ENCODE measurements at regions not wholly inside any gene's neighbourhood (a gene's known extent, or its start where the extent isn't known, plus 50 kb on each side); places are given as distances from the start of the nearest gene placed in this dataset.

DNA sequence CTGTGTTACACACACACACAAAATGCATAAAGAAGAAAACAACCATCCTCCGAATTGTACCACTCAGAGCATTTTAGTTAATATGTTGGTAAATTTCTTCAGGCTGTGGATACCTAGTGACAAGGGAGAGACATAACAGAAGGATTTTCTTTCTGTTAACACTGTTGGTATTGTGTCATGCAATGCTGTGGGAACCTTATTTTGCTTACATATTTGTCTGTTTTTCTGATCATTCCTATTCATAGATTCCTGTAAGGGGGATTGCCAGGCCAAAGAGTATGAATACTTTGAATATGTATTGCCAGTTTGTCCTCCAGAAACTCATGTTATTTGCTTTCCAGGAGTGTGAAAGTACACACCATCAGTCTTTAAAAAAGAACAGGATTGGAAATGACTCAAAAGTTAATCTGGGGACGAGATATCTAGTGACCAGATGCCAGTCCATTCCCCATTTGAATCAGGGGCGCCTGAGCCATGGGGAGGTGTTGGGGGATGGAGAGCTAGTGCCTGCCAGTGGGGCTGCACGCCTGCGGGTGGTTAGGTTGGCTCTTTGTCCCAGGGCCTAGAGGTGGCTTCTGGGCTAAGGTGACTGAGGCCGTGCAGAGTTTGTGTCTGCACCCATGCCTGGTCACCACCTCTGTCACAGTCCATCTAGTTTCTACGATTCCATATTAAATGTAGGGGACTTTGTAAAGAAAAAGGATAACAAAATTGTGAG is 142.0 kb downstream of the PTPN20 start:
- DNase-seq = no peak

DNA sequence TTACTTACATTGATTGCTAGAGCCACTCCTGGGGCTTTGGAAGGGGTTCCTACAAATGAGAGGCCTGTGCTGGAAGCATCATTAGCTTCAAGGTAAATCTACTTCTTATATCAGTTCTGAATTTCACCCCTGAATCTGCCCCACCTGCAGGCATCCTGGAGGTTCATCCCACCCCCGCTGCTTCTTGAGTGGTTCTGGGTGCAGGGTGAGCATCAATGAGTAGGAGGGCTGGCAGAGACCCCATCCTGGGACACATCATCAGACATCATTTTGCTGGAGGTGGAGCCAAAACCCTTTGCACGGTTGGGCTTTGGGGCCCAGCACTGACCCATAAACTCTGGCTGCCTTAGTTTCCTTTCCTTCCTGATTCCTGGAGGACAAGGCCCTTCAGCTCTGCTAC is 143.7 kb downstream of the PTPN20 start:
- DNase-seq = no peak

DNA sequence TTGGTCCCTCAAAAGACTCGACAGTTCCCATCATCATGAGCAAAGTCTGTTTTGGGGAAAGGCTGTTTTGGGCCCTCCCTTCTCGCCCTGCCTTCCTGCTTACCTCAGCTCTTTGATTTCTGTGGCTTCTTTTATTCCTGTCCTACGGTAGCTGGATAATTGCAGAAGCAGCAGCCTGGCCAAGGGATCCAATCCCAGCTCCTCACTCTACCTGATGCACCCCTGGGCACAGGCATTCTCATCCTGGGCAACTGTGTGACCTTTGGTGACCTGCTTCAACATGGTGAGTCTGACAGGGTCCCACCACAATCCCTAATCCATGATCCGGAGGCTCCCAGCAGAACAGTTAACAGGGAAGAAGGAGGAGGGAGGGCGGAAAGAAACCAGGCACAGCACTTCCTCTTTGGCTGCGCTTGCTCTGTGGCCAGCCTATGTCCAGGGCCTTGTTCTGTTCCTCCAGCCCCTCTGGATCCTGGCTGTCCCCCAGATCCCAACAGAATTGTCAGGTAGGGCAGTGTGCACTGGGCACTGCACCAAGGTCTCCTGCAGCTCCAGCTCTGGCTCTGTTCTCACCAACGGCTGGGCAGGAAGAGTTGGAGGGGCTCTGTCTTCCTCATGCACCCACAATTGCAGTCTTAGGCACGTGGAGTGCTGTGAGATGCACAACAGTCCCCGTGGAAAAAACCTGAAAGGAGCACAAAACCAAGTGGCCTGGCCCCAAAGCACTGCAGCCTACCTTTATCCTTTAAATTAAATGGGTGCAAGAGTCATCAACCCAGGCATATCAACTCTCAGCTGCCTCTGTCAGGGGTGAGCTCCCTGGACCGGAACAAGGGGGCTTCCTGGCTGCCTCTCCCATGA is 144.4 kb downstream of the PTPN20 start:
- no peak for DNase-seq

DNA sequence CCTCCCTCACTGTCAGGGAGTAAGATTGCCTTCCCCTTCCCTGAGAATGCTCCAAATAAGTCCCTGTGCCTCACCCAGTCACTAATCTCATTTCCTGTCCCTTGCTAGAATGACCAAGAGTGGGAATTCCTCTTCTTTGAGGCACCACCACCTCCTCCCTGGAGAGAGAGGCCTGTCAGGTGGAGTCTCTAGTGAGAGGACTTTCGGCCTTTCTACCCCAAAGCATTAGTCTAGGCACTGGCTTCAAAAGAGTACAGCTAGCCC is 145.0 kb downstream of the PTPN20 start:
- DNase-seq = no peak

DNA sequence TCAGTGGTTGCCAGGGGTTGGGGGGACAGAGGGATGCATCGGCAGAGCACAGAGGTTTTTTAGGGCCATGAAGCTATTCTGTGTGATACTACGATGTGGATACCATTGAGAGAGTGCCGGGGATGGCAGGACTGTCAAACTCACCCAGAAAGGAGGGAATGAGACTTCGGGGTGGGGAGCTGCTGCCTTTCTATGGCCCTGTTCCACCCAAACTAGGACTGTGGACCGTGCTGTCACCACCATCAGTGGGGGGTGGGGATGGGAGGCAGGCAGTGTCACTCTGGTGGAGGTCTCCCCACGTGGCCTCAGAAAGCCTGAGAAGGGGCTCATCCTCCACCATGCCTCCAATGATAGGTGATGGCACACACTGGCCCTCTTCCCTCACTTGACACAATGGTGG is 146.2 kb downstream of the PTPN20 start:
- DNase-seq = no peak

DNA sequence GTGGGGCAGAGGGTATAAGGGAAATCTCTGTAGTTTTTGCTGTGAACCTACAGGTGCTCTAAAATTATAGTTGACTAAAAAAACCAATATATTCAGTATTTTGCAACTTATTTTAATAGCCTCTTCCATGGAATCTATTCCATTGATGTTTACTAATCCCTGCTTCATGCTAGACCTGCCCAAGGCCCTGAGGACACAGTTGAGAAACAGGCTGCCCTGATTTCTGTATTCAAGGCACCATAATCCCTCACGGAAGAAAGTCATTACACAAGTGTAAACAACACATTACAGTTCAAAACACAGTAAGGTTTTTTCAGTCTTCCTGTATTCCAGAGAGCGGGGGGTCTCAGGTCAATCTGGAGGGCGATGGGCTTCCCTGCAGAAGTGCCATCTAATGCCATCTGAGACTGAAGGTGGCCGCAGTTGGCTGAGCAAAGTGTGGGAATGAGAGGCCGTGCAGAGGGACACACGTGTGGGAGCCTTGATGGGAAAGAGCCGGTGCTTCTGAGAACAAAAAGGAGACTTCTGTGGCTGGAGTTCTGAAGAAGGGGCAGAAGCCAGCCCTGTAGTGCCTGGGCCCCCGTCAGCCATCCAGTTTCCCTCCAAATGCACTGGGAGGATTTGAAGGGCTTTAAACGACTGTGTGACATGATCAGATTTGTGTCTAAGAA is 146.9 kb downstream of the PTPN20 start:
- DNase-seq = no peak

DNA sequence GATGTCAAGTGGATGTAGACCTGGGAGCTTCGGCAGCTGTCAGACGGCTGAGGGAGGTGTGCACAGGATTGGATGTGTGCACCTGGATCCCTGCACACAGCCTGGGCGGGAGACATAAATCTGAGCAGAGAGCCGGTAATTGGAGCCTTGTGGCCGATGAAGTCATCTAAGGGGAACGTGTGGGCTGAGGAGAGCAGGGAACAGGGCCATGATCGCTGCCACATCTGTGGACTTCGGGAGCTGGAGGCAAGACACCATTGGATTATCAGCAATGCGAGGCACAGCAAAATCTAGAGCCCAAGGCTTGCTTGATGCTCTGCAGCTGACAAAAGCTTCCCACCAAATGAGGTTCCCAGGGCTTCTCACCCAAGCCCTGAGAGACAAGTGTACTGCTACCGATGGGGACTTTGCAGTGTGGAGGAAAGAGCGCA is 147.7 kb downstream of the PTPN20 start:
- no peak for DNase-seq

DNA sequence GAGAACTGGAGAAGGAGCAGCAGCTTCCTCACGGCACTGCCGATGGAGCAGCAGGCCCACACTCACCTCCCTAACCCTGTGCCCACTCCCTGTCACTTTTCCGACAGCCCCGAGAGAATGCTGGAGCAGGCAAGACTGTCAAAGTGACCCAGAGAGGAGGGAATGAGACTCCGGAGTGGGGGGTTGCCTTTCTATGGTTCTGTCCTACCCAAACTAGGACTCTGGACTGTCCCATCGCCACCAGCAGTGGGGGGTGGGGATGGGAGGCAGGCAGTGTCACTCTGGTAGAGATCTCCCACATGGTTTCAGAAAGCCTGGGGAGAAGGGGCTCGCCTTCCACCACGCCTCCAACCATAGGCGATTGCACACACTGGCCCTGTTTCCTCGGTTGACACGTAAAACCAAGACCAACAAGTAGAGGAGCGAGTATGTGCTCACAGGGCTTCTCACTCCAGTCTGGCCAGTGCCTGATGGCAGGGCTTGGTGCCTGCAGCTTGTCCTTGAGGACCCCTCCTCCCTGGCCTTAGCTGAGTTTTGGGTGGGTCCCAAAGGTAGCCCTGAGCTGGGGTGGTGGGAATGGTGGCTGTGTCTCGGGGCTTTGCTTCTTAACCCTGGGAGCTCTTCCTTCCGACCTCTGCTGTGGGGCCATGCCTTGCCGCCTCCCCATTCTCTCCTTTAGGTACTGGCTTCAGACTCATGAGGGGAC is 148.5 kb downstream of the PTPN20 start:
- no peak for DNase-seq

DNA sequence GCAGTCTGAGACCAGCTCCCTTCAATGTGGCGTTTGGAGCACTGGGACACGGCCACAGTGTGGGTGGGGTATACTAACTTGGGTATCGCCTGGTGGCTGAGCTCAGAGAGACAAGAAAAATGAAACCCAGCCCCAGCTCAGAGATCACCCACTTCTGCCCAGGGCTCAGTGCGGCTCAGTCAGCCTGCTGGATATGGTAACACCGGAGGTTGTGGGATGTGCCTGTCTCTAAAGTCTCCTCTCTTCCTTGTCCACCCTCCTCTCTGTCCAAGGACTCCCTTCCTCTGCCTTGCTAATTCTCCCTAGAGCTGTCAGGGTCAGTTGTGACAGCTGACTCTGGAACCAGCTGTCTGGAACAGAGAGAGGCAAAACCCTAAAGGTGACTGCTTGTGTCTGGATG is 149.1 kb downstream of the PTPN20 start:
- no peak for DNase-seq

DNA sequence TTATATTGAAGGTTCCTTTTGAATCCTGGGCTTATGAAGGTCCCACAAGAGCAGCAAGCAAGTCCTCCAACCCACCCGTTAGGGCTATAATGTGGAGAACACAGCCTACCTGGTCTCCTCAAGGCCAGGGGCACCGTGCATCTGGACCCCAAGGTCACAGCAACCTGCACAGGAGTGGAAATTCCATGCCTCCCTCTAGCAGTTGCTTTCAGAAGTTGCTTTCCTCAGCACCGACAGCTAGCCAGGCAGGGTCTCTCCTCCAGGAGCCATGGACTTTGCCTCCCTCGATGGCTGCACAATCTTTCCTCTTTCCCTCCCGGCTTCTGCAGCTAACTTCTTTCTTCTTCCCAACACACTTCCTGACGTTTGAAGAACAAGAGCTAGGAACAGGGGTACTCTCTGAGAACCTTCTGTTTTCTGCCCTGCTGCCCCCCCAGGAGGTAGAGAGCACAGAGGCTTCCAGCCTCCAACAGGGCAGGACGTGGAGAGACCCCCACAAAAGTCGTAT is 149.8 kb downstream of the PTPN20 start:
- DNase-seq = no peak

DNA sequence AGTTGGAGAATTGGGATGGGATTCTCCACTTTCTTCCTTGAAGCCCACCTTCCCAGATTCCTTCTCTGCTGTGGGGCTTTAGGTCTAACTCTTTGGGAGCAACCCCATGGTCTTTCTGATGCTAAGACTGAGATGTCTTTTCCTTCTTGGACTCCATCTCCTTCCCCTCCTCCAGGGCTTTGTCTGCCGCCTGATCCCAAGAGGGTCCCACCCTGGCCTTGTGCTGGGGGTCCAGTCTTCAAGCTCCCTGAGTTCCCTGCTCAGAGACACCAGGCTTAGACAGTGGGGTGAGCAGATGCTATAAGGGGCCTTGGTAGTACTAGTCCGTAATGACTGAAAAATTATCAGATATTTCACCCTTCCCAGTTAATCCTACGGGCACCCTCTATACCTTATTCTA is 150.5 kb downstream of the PTPN20 start:
- no peak for DNase-seq

DNA sequence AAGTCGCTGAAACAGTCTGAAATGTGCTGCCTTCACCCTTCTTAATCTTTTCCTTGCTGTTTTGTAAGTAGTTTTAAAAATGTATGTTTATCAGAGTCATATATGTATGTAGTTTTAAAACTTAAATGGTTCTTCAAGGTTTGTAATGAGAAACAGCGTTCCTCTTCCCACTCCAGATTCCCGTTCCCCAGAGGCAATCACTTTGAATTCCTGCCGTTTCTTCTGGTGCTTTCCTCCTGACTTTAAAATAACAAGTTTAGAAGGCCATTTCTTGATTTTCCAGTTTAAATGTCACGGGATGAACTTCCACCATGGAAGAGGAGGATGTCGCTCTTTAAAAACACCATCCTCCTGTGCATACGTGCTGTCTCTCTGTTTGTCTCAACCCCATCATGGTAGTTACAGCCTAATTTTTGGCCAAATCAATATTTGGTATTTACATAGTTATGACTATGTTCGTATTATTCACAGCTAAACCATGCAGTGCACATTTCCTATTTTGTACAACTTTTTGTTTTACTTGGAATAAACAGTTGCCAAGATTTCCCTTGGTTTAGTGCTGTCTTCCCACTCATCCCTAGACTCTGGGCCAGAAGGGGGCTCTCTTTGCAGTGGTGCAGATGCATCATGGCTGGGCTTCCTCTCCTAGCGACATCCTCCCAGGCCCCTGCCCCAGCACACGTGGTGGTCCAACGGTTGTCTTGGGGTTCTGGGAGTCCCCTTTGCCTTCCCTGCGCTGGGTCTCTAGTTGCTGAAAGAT is 151.4 kb downstream of the PTPN20 start:
- DNase-seq = no peak

DNA sequence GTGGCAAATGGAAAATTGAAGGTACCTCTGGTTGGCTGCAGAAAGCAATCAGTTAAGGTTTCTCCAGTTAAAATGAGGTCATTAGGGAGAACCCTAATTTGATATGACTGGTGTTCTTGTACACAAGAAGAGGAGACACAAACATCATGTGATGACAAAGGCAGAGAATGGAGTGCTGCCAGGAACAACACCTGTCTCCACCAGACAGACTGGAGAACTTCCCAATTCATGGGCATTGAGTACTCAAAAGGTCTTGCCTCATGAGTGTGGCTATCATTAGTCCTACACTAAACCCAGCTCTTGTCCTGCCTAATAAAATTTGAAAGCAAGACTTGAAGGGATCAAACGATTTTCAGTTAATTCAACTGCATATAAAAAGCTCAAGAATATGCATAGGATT is 152.6 kb downstream of the PTPN20 start:
- peak; percentile 85 for DNase-seq

DNA sequence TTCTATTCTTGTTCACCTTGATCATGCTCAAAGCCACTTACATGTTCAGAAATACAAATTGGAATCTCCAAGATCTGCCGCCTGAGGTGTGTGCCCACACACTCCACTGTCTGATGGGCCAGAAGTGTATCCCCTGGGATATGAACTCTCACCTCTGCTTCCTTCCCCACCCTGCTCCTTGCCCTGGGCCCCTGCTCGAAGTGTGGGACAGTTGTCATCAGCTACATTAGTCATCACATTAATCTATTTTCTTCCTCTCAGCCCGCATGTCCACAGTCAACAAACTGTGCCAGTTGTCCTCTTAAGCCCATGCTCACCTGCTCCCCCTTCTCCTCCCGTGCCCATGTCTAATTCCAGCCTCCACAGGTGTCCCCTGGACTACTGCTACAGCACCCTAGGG is 154.7 kb downstream of the PTPN20 start:
- DNase-seq = no peak

DNA sequence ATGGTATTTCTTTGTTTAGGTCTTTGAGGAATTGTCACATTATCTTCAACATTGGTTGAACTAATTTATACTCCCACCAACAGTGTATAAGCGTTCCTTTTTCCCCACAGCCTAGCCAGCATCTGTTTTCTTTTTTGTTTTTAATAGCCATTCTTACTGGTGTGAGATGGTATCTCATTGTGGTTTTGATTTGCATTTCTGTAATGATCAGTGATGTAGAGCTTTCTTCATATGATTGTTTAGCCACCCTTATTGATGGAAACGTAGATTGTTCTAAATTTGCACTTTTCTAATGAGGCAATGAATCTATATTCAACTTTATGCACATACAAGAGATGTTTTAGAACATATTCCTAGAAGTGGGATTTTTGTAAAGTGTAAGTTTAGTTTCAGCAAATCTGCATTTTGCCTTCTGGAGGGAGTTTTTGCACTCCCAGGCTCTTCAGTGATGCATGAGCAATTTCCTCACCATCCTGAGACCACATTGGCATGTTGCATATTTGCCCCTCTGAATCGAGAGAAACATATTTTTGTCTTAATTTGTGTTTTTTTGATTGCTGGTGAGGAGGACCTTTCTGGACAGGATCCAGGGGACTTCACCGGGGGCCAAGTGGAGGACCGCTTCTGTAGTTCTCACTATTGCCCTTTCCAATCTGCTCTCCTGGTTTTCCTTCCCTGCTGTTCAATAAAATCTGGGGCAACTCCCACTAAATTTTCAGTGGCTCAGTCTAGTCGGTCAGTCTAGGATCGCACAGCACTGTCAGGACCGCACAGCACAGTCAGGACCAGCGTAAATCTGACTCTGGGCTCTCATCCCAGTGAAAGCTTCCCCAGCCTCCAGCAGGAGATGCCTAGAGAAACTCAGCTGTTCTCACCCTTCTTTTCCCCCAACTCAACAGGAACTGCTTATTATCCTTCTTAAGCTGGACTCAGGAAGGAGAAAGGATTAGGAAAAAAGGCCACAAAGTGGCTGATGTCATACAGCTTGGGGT is 157.0 kb downstream of the PTPN20 start:
- DNase-seq = no peak

DNA sequence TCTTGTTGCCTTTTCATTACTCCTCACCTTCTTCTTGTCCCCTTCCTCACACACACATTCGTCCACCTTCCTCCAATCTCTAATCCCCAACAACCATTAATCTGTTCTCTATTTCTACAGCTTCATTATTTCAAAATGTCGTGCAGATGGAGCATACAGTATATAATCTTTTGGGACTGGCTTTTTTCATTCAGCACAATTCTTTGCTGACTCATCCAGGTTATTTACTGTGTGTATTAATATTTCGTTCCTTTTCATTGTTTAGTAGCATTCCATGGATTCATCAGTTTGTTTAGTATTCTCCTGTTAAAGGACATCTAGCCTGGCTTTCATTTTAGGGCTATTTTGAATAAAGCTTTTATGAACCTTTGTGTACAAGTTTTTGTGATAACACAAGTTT is 159.3 kb downstream of the PTPN20 start:
- DNase-seq = no peak

DNA sequence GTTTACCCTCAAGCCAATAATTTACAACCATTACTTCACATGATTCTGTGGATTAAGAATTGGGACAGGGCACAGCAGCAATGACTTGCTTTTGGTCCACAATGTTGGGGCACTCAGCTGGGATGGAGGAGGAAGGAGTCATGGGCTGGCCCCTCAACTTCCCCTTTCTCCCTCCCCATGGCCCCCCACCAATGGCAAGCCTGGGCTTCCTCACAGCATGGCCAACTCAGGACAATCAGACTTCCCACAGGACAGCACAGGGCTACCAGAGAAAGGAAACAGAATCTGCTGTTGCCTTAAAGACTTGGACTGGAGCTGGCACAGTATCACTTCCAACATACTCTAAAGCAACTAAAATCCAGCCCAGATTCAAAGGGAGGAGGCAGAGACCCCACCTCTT is 160.7 kb downstream of the PTPN20 start:
- DNase-seq = no peak

DNA sequence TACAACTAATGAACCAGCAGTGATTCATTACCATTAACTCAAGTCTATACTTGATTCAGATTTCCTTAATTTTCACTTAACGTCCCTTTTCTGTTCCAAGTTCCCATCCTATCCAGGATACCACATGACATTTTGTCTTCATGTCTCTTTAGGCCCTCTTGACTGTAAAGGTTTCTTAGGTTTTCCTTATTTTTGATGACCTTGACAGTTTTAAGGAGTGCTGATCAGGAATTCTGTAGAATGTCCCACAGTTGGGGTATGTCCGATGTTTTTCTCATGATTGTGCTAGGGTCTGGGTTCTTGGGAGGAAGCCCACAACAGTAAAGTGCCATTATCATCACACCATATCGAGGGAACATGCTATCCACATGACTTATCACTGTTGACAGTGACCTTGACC is 162.7 kb downstream of the PTPN20 start:
- DNase-seq = no peak

DNA sequence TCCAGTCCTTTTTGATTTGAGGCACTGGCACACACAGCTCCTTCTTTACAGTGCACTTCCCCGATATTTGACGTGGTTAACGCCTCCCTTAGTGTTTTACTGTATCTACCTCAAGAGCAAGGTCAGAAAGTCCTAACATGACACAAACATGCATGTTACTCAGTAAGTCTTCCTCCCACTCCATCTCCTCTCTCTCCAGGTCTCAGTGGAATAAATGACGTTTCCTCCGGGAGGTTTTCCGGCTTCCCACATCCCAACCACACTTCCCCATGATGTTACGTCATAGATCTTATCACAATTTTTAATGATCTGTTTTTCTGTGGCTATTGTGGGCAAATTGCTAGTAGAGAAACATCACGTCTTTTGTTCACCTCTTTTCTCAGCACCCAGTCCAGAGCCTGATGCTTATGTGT is 165.7 kb downstream of the PTPN20 start:
- DNase-seq = no peak

DNA sequence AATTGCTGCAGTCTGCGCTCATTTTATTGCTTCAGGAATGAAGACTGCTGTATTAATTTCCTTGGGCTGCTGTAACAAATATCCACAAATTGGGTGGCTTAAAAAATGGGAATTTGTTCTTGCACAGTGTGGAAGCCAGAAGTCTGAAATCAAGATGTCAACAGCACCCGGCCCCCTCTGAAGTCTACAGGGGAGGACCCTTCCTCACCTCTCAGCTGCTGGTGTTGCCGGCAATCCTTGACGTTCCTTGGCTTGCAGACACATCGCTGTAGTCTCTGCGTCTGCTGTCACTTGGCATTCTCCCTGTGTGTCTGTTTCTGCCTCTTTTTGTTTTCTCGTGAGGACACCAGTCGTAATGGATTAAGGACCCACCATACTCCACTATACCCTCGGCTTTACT is 166.2 kb downstream of the PTPN20 start:
- DNase-seq = no peak

DNA sequence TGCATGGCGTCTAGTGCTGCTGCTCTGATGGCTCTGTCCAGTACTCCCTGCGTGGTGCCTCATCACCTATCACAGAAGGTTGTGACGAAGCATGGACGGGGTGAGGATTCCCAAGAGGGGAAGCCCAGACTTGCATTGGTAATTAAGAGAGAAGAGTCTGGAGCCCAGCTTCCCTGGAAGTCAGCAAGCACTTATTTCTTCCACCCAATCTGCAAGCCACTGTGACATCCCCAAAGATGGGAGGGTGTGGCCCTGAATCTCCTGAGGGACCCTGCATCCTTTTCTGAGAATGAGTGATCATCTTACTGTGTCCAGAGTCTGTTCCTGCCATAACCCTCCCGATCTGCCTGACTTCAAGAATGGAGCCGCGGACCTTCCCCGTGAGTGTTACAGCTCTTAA is 166.7 kb downstream of the PTPN20 start:
- no peak for DNase-seq

Data from DMS79 (cell line).